RWPE2 (cell line): ENCODE measurements at regions not wholly inside any gene's neighbourhood (a gene's known extent, or its start where the extent isn't known, plus 50 kb on each side); places are given as distances from the start of the nearest gene placed in this dataset.
A peak's percentile ranks its signal among the peaks of the same experiment; 100 is the strongest.

Experiments used
- ATAC-seq: fragments of 200-7000 bp; cut with Tn5 transposase; 3 replicates; pipeline ENCODE4 v1.9.1; 2021; ENCODE audit warnings: low read depth
- DNase-seq: peaks from one replicate; pipeline ENCODE4 v3.0.0-alpha.2; 2020; ENCODE audit warnings: low spot score
- H3K27ac ChIP-seq: fragments of 450-650 bp; 2 replicates; pipeline ENCODE4 v1.5.1; 2017; ENCODE audit warnings: mild to moderate bottlenecking; ENCODE audit not compliant: poor library complexity, severe bottlenecking
- H3K27me3 ChIP-seq: fragments of 250-450 bp; sonication (Bioruptor Pico); 2 replicates; pipeline ENCODE4 v1.5.1; 2021; ENCODE audit warnings: mild to moderate bottlenecking, moderate library complexity; ENCODE audit not compliant: insufficient read depth, poor library complexity, severe bottlenecking
- H3K36me3 ChIP-seq: fragments of 250-450 bp; sonication (Bioruptor Pico); 2 replicates; pipeline ENCODE4 v1.5.1; 2020; ENCODE audit warnings: low read depth, mild to moderate bottlenecking, moderate library complexity
- H3K4me1 ChIP-seq: fragments of 250-450 bp; sonication (Bioruptor Pico); 2 replicates; pipeline ENCODE4 v1.5.1; 2021; ENCODE audit warnings: mild to moderate bottlenecking, moderate library complexity; ENCODE audit not compliant: insufficient read depth, poor library complexity, severe bottlenecking
- H3K4me3 ChIP-seq: fragments of 250-450 bp; sonication (Bioruptor Pico); 2 replicates; pipeline ENCODE4 v1.5.1; 2021; ENCODE audit warnings: mild to moderate bottlenecking, moderate library complexity; ENCODE audit not compliant: severe bottlenecking
- H3K9me3 ChIP-seq: fragments of 250-450 bp; sonication (Bioruptor Pico); 2 replicates; pipeline ENCODE4 v1.5.1; 2021; ENCODE audit warnings: mild to moderate bottlenecking, moderate library complexity; ENCODE audit not compliant: severe bottlenecking
- TF ChIP-seq, protein P1 (sequence below): fragments of 450-650 bp; IDR thresholded peaks from one replicate; pipeline ENCODE4 v1.5.1; 2017; ENCODE audit warnings: mild to moderate bottlenecking, moderate library complexity; ENCODE audit not compliant: poor library complexity, severe bottlenecking

DNA sequence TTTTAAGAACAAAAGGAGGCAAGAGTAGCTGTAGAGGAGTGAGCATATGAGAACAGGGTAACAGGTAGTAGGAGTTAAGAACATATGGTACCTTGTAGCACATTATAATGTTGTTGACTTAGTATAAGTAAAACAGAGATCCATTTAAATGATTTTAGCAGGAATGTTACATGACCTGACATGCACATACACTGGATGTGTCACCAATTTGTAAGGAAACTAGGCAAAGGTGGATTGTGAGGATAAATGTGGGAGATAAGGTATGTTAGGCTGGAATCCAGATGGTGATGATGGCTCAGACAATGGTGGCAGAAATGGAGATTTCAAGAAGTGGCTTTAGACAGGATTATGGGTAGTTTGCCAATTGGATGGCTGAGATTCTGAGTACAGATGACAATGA lies 443.1 kb upstream of the DAB2 start:
- H3K36me3 ChIP-seq: no peaks in the 10 kb centered on the region
- DNase-seq: no peak
- TF ChIP-seq, protein P1, sequence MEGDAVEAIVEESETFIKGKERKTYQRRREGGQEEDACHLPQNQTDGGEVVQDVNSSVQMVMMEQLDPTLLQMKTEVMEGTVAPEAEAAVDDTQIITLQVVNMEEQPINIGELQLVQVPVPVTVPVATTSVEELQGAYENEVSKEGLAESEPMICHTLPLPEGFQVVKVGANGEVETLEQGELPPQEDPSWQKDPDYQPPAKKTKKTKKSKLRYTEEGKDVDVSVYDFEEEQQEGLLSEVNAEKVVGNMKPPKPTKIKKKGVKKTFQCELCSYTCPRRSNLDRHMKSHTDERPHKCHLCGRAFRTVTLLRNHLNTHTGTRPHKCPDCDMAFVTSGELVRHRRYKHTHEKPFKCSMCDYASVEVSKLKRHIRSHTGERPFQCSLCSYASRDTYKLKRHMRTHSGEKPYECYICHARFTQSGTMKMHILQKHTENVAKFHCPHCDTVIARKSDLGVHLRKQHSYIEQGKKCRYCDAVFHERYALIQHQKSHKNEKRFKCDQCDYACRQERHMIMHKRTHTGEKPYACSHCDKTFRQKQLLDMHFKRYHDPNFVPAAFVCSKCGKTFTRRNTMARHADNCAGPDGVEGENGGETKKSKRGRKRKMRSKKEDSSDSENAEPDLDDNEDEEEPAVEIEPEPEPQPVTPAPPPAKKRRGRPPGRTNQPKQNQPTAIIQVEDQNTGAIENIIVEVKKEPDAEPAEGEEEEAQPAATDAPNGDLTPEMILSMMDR: no peak
- H3K4me3 ChIP-seq: no peak overlapping the region
- no peaks in the 10 kb centered on the region for H3K9me3 ChIP-seq
- no peaks in the 10 kb centered on the region for H3K27me3 ChIP-seq
- peak; percentile 45; the same call in 2 of the 3 replicates for ATAC-seq
- H3K4me1 ChIP-seq: no peaks in the 10 kb centered on the region
- no peak overlapping the region for H3K27ac ChIP-seq

DNA sequence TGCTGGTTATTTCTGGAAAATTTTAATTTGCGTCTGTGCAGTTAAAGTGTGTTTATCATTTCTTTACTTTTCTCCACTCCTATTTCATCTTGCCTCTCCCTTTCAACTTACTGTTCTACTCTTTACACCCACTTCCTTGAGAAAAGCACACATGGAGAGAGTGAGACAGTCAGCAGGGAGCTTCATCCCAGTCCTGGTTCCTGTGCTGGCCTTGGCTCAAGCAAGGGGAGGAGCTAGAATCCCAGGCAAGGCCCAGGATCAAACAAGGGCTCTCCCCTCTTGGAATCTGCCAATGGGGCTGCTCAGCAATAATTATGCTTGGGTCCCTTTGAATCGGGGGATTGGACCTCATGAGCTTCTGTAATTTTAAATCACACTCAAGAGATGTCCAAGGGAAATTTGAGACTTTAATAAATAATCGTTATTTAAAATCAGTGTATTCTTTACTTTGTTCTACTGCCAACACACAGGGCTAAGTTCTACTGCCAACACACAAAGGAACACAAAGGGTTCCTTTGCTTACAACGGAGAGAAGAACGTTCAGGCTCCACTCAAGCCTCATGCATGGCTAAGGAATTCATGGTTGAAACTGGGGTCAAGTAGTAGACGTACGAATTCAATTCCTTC lies 439.3 kb upstream of the DAB2 start:
- no peak for DNase-seq
- Histone ChIP-seq H3K27ac (no peak overlapping the region), H3K4me1 (no peaks in the 10 kb centered on the region), H3K9me3 (no peaks in the 10 kb centered on the region), H3K27me3 (peaks cover 3% of the 10 kb centered on the region), H3K36me3 (no peaks in the 10 kb centered on the region), H3K4me3 (no peak overlapping the region)
- TF ChIP-seq, protein P1: no peak
- 0 out of 3 replicates have a peak, but pooled peaks have one; percentile 36 for ATAC-seq

GRCh38 chr5:39857041-39857440 lies 432.3 kb upstream of the DAB2 start:
- ATAC-seq (no peak), DNase-seq (no peak)
- Histone ChIP-seq H3K27me3 (peaks cover 17% of the 10 kb centered on the region), H3K9me3 (no peaks in the 10 kb centered on the region), H3K4me3 (no peak overlapping the region), H3K36me3 (no peaks in the 10 kb centered on the region), H3K27ac (no peak overlapping the region), H3K4me1 (no peaks in the 10 kb centered on the region)
- TF ChIP-seq, protein P1: no peak

DNA sequence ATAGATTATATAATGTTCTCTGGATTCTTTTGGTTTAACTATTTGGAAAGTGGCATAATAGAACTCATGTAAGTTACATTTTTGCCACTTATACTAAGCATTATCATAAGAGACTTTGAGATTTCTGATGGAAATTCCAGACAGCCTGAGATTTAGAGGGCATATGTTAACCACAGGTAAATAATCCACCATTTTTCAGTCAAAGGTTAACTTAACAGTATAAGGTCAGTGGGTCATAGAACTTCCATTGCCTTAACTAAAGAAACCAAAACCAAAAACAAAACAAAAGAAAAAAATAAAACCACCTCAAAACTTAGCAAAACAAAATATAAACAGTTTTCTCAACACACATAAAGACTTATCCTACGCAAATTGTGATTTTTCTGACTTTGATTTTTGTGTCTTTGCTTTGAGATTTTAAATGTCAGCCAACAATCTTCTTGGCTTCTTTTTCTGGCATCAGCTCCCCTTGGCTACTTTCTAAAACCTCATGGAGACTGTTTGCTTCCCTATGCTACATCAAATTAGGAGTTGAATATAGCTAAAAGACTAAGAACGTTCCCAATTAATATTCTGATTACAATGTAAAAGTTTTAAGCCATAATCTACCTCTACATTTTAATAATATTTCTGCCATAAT lies 430.1 kb upstream of the DAB2 start:
- no peak for DNase-seq
- ATAC-seq: no peak
- no peaks in the 10 kb centered on the region for H3K9me3 ChIP-seq
- TF ChIP-seq, protein P1: no peak
- H3K4me1 ChIP-seq: no peaks in the 10 kb centered on the region
- H3K36me3 ChIP-seq: no peaks in the 10 kb centered on the region; the same call in 1 of the 2 replicates
- no peak overlapping the region for H3K4me3 ChIP-seq
- no peak overlapping the region for H3K27ac ChIP-seq
- peaks cover 17% of the 10 kb centered on the region for H3K27me3 ChIP-seq

DNA sequence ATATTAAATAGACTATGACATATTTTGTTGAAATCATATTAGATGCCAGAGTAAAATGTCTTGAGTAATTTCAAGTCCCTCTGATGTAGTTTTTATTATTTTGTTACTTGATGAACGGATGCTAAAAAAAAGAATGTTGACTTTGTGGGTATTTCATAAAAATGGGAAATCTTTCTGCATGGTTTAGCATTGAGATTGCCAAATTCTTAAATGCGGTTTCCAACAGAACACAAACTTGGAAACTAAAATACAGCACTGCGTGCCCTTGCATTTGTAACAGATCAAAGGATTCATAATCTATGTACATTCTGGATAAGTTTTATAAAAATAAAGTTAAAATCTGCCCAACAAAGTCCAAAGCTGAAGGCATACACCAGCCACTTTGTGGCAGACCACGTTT lies 425.5 kb upstream of the DAB2 start:
- Histone ChIP-seq H3K4me3 (no peak overlapping the region), H3K27me3 (peaks cover 17% of the 10 kb centered on the region), H3K4me1 (no peaks in the 10 kb centered on the region), H3K36me3 (no peaks in the 10 kb centered on the region; the same call in 1 of the 2 replicates), H3K9me3 (no peaks in the 10 kb centered on the region), H3K27ac (no peak overlapping the region)
- TF ChIP-seq, protein P1: no peak
- no peak for DNase-seq
- no peak for ATAC-seq
